IMR-90 (cell line): ENCODE measurements at regions not wholly inside any gene's neighbourhood (a gene's known extent, or its start where the extent isn't known, plus 50 kb on each side); places are given as distances from the start of the nearest gene placed in this dataset.

Experiments
- ATAC-seq: fragments of 200-7000 bp; cut with Tn5 transposase; 2 replicates; pipeline ENCODE4 v1.9.1; 2020; ENCODE audit warnings: low read depth, mild to moderate bottlenecking, moderate library complexity
- BruUV-seq: library from RNA; stranded (reverse); fragments of 400-500 nt; replicated peaks from 2 replicates; lab custom pipeline; 2021; lab: Mats Ljungman, UMichigan
- CTCF ChIA-PET: fragments of 300-600 bp; formaldehyde crosslinking; extraction: SDS; loops from one replicate; lab custom pipeline; 2021; ENCODE audit warnings: antibody characterized with exemption; lab: Yijun Ruan, JAX
- POLR2A ChIA-PET: fragments of 300-600 bp; sonication (Branson Sonifier 250); formaldehyde crosslinking; loops from one replicate; lab custom pipeline; 2022; ENCODE audit warnings: antibody characterized with exemption; ENCODE audit not compliant: unreplicated experiment; lab: Charles Lee
- DNase-seq: peaks from one replicate; pipeline ENCODE4 v3.0.0; 2013
- H2AFZ ChIP-seq: replicated peaks from 2 replicates; pipeline ENCODE3; 2013; ENCODE audit warnings: low read length, mild to moderate bottlenecking; ENCODE audit not compliant: poor library complexity
- H2AK5ac ChIP-seq: 2 replicates; pipeline ENCODE4 v1.6.1; 2013; ENCODE audit warnings: low read depth, low read length, inconsistent platforms
- H2AK9ac ChIP-seq: replicated peaks from 2 replicates; pipeline ENCODE3; 2013; ENCODE audit warnings: mild to moderate bottlenecking, low read depth, low read length, moderate library complexity; ENCODE audit not compliant: poor library complexity
- H2BK120ac ChIP-seq: 2 replicates; pipeline ENCODE4 v1.6.1; 2013; ENCODE audit warnings: low read depth, low read length, inconsistent platforms
- H2BK15ac ChIP-seq: 3 replicates; pipeline ENCODE4 v1.6.1; 2013; ENCODE audit warnings: low read depth, low read length, inconsistent platforms
- H2BK20ac ChIP-seq: 2 replicates; pipeline ENCODE4 v1.6.1; 2013; ENCODE audit warnings: low read depth, mild to moderate bottlenecking, inconsistent platforms, low read length, moderate library complexity
- H2BK5ac ChIP-seq: 2 replicates; pipeline ENCODE4 v1.6.1; 2013; ENCODE audit warnings: mild to moderate bottlenecking, low read depth, low read length, inconsistent platforms; ENCODE audit not compliant: poor library complexity, severe bottlenecking
- H3K14ac ChIP-seq: replicated peaks from 2 replicates; pipeline ENCODE4 v1.6.1; 2013; ENCODE audit warnings: low read depth, low read length, inconsistent platforms
- H3K18ac ChIP-seq: 2 replicates; pipeline ENCODE4 v1.6.1; 2013; ENCODE audit warnings: low read depth, low read length, control low read depth
- H3K23ac ChIP-seq: 2 replicates; pipeline ENCODE4 v1.6.1; 2013; ENCODE audit warnings: low read depth, low read length, inconsistent platforms
- H3K27ac ChIP-seq: 2 replicates; pipeline ENCODE4 v1.5.1; 2013; ENCODE audit warnings: mild to moderate bottlenecking, control low read depth, low read length; ENCODE audit not compliant: insufficient read depth
- H3K27me3 ChIP-seq: 2 replicates; pipeline ENCODE4 v1.6.1; 2013; ENCODE audit warnings: low read length; ENCODE audit not compliant: control insufficient read depth, insufficient read depth
- H3K36me3 ChIP-seq: 2 replicates; pipeline ENCODE4 v1.6.1; 2013; ENCODE audit warnings: low read length, mixed read lengths; ENCODE audit not compliant: control insufficient read depth, insufficient read depth
- H3K4ac ChIP-seq: 2 replicates; pipeline ENCODE4 v1.6.1; 2013; ENCODE audit warnings: low read depth, low read length, inconsistent platforms
- H3K4me1 ChIP-seq: 2 replicates; pipeline ENCODE4 v1.6.1; 2013; ENCODE audit warnings: low read length, mixed read lengths; ENCODE audit not compliant: control insufficient read depth, insufficient read depth
- H3K4me2 ChIP-seq: 2 replicates; pipeline ENCODE4 v1.6.1; 2013; ENCODE audit warnings: low read depth, mild to moderate bottlenecking, control low read depth, low read length, moderate library complexity
- H3K4me3 ChIP-seq: 2 replicates; pipeline ENCODE4 v1.5.1; 2013; ENCODE audit warnings: low read depth, mild to moderate bottlenecking, control low read depth, low read length, moderate library complexity; ENCODE audit not compliant: insufficient read depth
- H3K56ac ChIP-seq: 2 replicates; pipeline ENCODE4 v1.6.1; 2013; ENCODE audit warnings: low read length, inconsistent platforms; ENCODE audit not compliant: insufficient read depth; ENCODE audit errors: extremely low read depth
- H3K79me1 ChIP-seq, 2 experiments: 2 replicates each; pipeline ENCODE4 v1.6.1; 2013; ENCODE audit warnings: low read length in 2 of 2, inconsistent platforms in 1 of 2, low read depth in 1 of 2
- H3K9ac ChIP-seq: 2 replicates; pipeline ENCODE4 v1.6.1; 2013; ENCODE audit warnings: low read depth, low read length, control low read depth
- H3K9me1 ChIP-seq: 2 replicates; pipeline ENCODE4 v1.6.1; 2013; ENCODE audit warnings: low read length, inconsistent platforms; ENCODE audit not compliant: insufficient read depth
- H3K9me3 ChIP-seq: 2 replicates; pipeline ENCODE4 v1.6.1; 2013; ENCODE audit warnings: low read length; ENCODE audit not compliant: control insufficient read depth, insufficient read depth
- H4K20me1 ChIP-seq: 2 replicates; pipeline ENCODE4 v1.6.1; 2013; ENCODE audit warnings: low read length, inconsistent platforms; ENCODE audit not compliant: insufficient read depth
- H4K5ac ChIP-seq: 2 replicates; pipeline ENCODE4 v1.6.1; 2013; ENCODE audit warnings: mild to moderate bottlenecking, low read depth, low read length, control low read depth
- H4K8ac ChIP-seq, 2 experiments: 2 replicates each; pipeline ENCODE4 v1.6.1; 2013; ENCODE audit warnings: low read depth in 2 of 2, low read length in 2 of 2, control low read depth in 1 of 2, inconsistent platforms in 1 of 2
- H4K91ac ChIP-seq: 2 replicates; pipeline ENCODE4 v1.6.1; 2013; ENCODE audit warnings: low read depth, low read length, inconsistent platforms; ENCODE audit not compliant: insufficient read depth
- BHLHE40 ChIP-seq: fragments of 150-350 bp; IDR thresholded peaks from 2 replicates; pipeline ENCODE4 v1.6.1; 2016; ENCODE audit warnings: mild to moderate bottlenecking, low read depth, low read length
- CEBPB ChIP-seq: IDR thresholded peaks from 2 replicates; pipeline ENCODE4 v1.6.1; 2012; ENCODE audit warnings: low read depth, low read length, improper control_type of control experiment
- CHD1 ChIP-seq: IDR thresholded peaks from 2 replicates; pipeline ENCODE4 v1.6.1; 2012; ENCODE audit warnings: low read depth, low read length, improper control_type of control experiment
- FOS ChIP-seq: fragments of 150-350 bp; IDR thresholded peaks from 2 replicates; pipeline ENCODE4 v1.6.1; 2016; ENCODE audit warnings: low read depth, low read length
- MAFK ChIP-seq: IDR thresholded peaks from 2 replicates; pipeline ENCODE4 v1.6.1; 2012; ENCODE audit warnings: low read depth, low read length, improper control_type of control experiment
- MAZ ChIP-seq: IDR thresholded peaks from 2 replicates; pipeline ENCODE4 v1.6.1; 2012; ENCODE audit warnings: low read depth, mild to moderate bottlenecking, low read length, improper control_type of control experiment, moderate library complexity, borderline replicate concordance
- MXI1 ChIP-seq: IDR thresholded peaks from 2 replicates; pipeline ENCODE4 v1.6.1; 2012; ENCODE audit warnings: low read depth, mild to moderate bottlenecking, low read length, moderate library complexity, borderline replicate concordance
- POLR2A ChIP-seq: IDR thresholded peaks from 2 replicates; pipeline ENCODE4 v1.6.1; 2012; ENCODE audit warnings: mild to moderate bottlenecking, low read depth, low read length
- RAD21 ChIP-seq: IDR thresholded peaks from 2 replicates; pipeline ENCODE4 v1.6.1; 2012; ENCODE audit warnings: low read length, improper control_type of control experiment
- RCOR1 ChIP-seq: IDR thresholded peaks from 2 replicates; pipeline ENCODE4 v1.6.1; 2012; ENCODE audit warnings: mild to moderate bottlenecking, low read length, improper control_type of control experiment; ENCODE audit not compliant: insufficient replicate concordance
- RFX5 ChIP-seq: IDR thresholded peaks from 2 replicates; pipeline ENCODE4 v1.8.0; 2012; ENCODE audit warnings: low read depth, mild to moderate bottlenecking, low read length, moderate library complexity
- SMC3 ChIP-seq: fragments of 150-350 bp; IDR thresholded peaks from 2 replicates; pipeline ENCODE4 v1.6.1; 2016; ENCODE audit warnings: low read depth, mild to moderate bottlenecking, antibody characterized with exemption, low read length, moderate library complexity
- WGBS, 2 experiments: methylation state at CpG; one replicate each; pipeline versions ENCODE4 v1.1.5 to v1.1.7; 2013; ENCODE audit warnings: missing lambda C conversion rate in 2 of 2; ENCODE audit not compliant: insufficient read length in 1 of 2; ENCODE audit errors: extremely low coverage in 2 of 2; 5-methylcytosine and 5-hydroxymethylcytosine counted together
- dilution Hi-C: fragments of 300-500 bp; cut with HindIII; formaldehyde crosslinking; loops from one replicate; pipeline ENCODE4 v1.14.3; 2018; ENCODE audit warnings: low sequenced_read_pairs; ENCODE audit not compliant: unreplicated experiment
- in situ Hi-C: fragments of 300-500 bp; cut with MboI; formaldehyde crosslinking; loops from 3 replicates; pipeline ENCODE4 v1.14.3; 2019; ENCODE audit warnings: low sequenced_read_pairs, inconsistent platforms, mixed read lengths
- intact Hi-C: fragments of 100-400 bp; cut with micrococcal nuclease; formaldehyde crosslinking; loops from 2 replicates; pipeline ENCODE4 v1.10.0; 2022
- TF ChIP-seq, protein P1 (sequence below): fragments of 150-350 bp; IDR thresholded peaks from 2 replicates; pipeline ENCODE4 v1.6.1; 2016; ENCODE audit warnings: low read depth, mild to moderate bottlenecking, low read length, moderate library complexity, borderline replicate concordance
- TF ChIP-seq, protein P2 (sequence below): fragments of 150-350 bp; IDR thresholded peaks from 2 replicates; pipeline ENCODE4 v1.6.1; 2017; ENCODE audit warnings: mild to moderate bottlenecking, antibody characterized with exemption, low read length, low read depth
- TF ChIP-seq, protein P3 (sequence below): conservative IDR thresholded peaks from 2 replicates; pipeline ENCODE4 v1.5.1; 2012; ENCODE audit warnings: mild to moderate bottlenecking, low read depth, low read length, improper control_type of control experiment

DNA sequence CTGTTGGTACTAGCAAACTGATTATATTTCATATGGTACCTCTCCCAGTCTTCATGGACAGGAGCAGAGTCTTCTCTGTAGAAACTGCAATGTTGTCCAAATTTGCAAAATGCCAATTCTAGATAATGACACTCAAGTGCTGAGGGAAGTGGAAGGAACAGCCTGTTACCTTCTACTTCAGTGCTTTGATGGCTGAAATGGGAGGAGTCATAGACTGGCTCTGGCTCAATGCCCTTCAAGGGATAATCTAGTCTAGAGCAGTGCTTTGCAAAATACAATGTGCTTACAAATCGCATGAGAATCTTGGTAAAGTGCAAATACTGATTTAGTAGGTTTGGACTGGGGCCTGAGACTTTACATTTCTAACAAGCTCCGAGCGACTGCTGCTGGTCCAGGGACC, 51.7 kb upstream of the ACP3 start:
- dilution Hi-C loops: no loop called here

More for the DNA sequence above, 51.7 kb upstream of the ACP3 start:
- Histone ChIP-seq H3K56ac (no peak overlapping the region), H4K20me1 (no peaks in the 10 kb centered on the region), H3K4me2 (no peak overlapping the region), H3K4me1 (no peaks in the 10 kb centered on the region), H2AK9ac (no peak overlapping the region), H2AK5ac (no peak overlapping the region), H4K5ac (no peak overlapping the region), H2BK5ac (no peak overlapping the region), H3K14ac (no peak overlapping the region), H3K4me3 (no peak overlapping the region), H2BK120ac (no peak overlapping the region), H3K79me1 (no peaks in the 10 kb centered on the region), H3K36me3 (no peaks in the 10 kb centered on the region), H4K91ac (no peak overlapping the region), H3K18ac (no peak overlapping the region), H3K9me3 (no peaks in the 10 kb centered on the region), H3K9ac (no peak overlapping the region), H3K4ac (no peak overlapping the region), H3K9me1 (peaks cover 4% of the 10 kb centered on the region; the same call in 1 of the 2 replicates), H2BK20ac (no peak overlapping the region), H3K23ac (no peak overlapping the region), H3K27ac (no peak overlapping the region), H2AFZ (no peak overlapping the region), H3K27me3 (no peaks in the 10 kb centered on the region; the same call in 1 of the 2 replicates), H4K8ac (no peak overlapping the region), H2BK15ac (no peak overlapping the region)
- DNase-seq (no peak), ATAC-seq (no peak)
- TF ChIP-seq POLR2A (no peak), SMC3 (no peak), MAZ (no peak), BHLHE40 (no peak), RFX5 (no peak), RAD21 (no peak), MXI1 (no peak), RCOR1 (no peak), CEBPB (no peak), FOS (no peak), MAFK (no peak), CHD1 (no peak)
- TF ChIP-seq, protein P1, sequence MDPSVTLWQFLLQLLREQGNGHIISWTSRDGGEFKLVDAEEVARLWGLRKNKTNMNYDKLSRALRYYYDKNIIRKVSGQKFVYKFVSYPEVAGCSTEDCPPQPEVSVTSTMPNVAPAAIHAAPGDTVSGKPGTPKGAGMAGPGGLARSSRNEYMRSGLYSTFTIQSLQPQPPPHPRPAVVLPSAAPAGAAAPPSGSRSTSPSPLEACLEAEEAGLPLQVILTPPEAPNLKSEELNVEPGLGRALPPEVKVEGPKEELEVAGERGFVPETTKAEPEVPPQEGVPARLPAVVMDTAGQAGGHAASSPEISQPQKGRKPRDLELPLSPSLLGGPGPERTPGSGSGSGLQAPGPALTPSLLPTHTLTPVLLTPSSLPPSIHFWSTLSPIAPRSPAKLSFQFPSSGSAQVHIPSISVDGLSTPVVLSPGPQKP: no peak
- TF ChIP-seq, protein P2, sequence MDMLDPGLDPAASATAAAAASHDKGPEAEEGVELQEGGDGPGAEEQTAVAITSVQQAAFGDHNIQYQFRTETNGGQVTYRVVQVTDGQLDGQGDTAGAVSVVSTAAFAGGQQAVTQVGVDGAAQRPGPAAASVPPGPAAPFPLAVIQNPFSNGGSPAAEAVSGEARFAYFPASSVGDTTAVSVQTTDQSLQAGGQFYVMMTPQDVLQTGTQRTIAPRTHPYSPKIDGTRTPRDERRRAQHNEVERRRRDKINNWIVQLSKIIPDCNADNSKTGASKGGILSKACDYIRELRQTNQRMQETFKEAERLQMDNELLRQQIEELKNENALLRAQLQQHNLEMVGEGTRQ: no peak
- TF ChIP-seq, protein P3, sequence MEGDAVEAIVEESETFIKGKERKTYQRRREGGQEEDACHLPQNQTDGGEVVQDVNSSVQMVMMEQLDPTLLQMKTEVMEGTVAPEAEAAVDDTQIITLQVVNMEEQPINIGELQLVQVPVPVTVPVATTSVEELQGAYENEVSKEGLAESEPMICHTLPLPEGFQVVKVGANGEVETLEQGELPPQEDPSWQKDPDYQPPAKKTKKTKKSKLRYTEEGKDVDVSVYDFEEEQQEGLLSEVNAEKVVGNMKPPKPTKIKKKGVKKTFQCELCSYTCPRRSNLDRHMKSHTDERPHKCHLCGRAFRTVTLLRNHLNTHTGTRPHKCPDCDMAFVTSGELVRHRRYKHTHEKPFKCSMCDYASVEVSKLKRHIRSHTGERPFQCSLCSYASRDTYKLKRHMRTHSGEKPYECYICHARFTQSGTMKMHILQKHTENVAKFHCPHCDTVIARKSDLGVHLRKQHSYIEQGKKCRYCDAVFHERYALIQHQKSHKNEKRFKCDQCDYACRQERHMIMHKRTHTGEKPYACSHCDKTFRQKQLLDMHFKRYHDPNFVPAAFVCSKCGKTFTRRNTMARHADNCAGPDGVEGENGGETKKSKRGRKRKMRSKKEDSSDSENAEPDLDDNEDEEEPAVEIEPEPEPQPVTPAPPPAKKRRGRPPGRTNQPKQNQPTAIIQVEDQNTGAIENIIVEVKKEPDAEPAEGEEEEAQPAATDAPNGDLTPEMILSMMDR: no peak
- CTCF ChIA-PET: interaction anchor here (1.1 kb wide), 1 partner anchor 9 kb away, joined by 3 read pairs; no protein-coding TSS in a partner anchor
- no TSS peak for BruUV-seq
- intact Hi-C loops: no loop called here
- POLR2A ChIA-PET: no interaction called here
- in situ Hi-C loops: loop anchor here (25.0 kb wide), 1 partner anchor 372 kb away; no protein-coding TSS in a partner anchor
- WGBS, 2 experiments: 83% methylated on average over 1 of the region's 3 CpGs; no CpG with 5 or more reads in 1 of the 2 experiments
